ENCODE measurements at regions not wholly inside any gene's neighbourhood (a gene's known extent, or its start where the extent isn't known, plus 50 kb on each side); places are given as distances from the start of the nearest gene placed in this dataset.

- Histone ChIP-seq H3K4me1 (replicated peaks in 1 of 2; ENCODE audit: control insufficient read depth in 2 of 2, insufficient read depth in 2 of 2, low read length in 2 of 2) (no peaks in the 10 kb centered on the region), H3K9me3 (replicated peaks; ENCODE audit: control insufficient read depth, insufficient read depth, low read depth, low read length) (no peaks in the 10 kb centered on the region), H3K36me3 (ENCODE audit: control insufficient read depth, insufficient read depth, low read length) (no peaks in the 10 kb centered on the region), H3K27ac (ENCODE audit: extremely low read depth, low read depth, low read length) (no peak overlapping the region), H4K20me1 (replicated peaks; ENCODE audit: control insufficient read depth, insufficient read depth, low read length) (no peaks in the 10 kb centered on the region), H3K9me1 (ENCODE audit: control insufficient read depth, insufficient read depth, low read length) (no peaks in the 10 kb centered on the region), H3K4me2 (ENCODE audit: insufficient read depth, low read length) (no peak overlapping the region), H3K27me3 (ENCODE audit: control insufficient read depth in 2 of 2, insufficient read depth in 2 of 2, low read length in 2 of 2) (no peaks in the 10 kb centered on the region), H2AFZ (ENCODE audit: low read depth, low read length) (no peak overlapping the region), H3K9ac (ENCODE audit: insufficient read depth in 1 of 2, low read depth in 2 of 2, low read length in 2 of 2) (no peak overlapping the region), H3K4me3 (no peak overlapping the region), H3K79me2 (ENCODE audit: control insufficient read depth, insufficient read depth, low read length) (no peaks in the 10 kb centered on the region)
- TF ChIP-seq CXXC5 (CRISPR knock-in tag; IDR thresholded peaks at IDR 0.05) (no peak), MCM3 (IDR thresholded peaks at IDR 0.05) (no peak), TAF9B (IDR thresholded peaks at IDR 0.05; ENCODE audit: partially characterized antibody) (no peak), USF2 (CRISPR knock-in tag; IDR thresholded peaks at IDR 0.05) (no peak), COPS2 (conservative IDR thresholded peaks at IDR 0.05) (no peak), HIVEP1 (CRISPR knock-in tag; IDR thresholded peaks at IDR 0.05) (no peak), NR4A1 (CRISPR knock-in tag; IDR thresholded peaks at IDR 0.05) (no peak), NR4A1 (tag; IDR thresholded peaks at IDR 0.05) (no peak), ZFP30 (CRISPR knock-in tag; IDR thresholded peaks at IDR 0.05; ENCODE audit: borderline replicate concordance) (no peak), CCNT2 (IDR thresholded peaks at IDR 0.05; ENCODE audit: borderline replicate concordance, extremely low read depth, insufficient read length, low read depth, low read length) (no peak)
- DNase-seq (ENCODE audit: extremely low read depth in 1 of 4, low spot score in 3 of 4) (no peak), FAIRE-seq (no peak), ATAC-seq (no peak)
- ChIA-PET POLR2A (no interaction called here), CTCF (ENCODE audit: low intra/inter-chr PET ratio) (no interaction called here)
- BruUV-seq (replicated peaks) = no TSS peak
- in situ Hi-C loops (cut with MboI) (no loop called here), intact Hi-C loops (cut with micrococcal nuclease) (no loop called here)
These were observed 169.4 kb downstream of the RASEF start for GRCh38 chr9:82893549-82893948.

All from K562 (cell line).